Sigmoid colon (tissue), 4 donors: ENCODE measurements at regions not wholly inside any gene's neighbourhood (a gene's known extent, or its start where the extent isn't known, plus 50 kb on each side); places are given as distances from the start of the nearest gene placed in this dataset.

Experiments
- EP300 ChIP-seq, 4 donors: sonication (generic); formaldehyde crosslinking; IDR thresholded peaks; one replicate each; pipeline ENCODE4 v1.6.1; 2017; ENCODE audit warnings: antibody characterized with exemption in 4 of 4
- POLR2A ChIP-seq, 2 donors: fragments of 450-650 bp; IDR thresholded peaks; one replicate each; pipeline ENCODE4 v1.6.1; 2016; ENCODE audit warnings: antibody characterized with exemption in 2 of 2, mild to moderate bottlenecking in 2 of 2, moderate library complexity in 2 of 2
- POLR2AphosphoS5 ChIP-seq, 4 donors: sonication (generic); formaldehyde crosslinking; IDR thresholded peaks; one replicate each; pipeline ENCODE4 v1.6.1; 2017; ENCODE audit warnings: antibody characterized with exemption in 4 of 4
- TF ChIP-seq, protein P1 (sequence below), 4 experiments: fragments of 450-650 bp in 3 of 4; fragments of 200-600 bp in 1 of 4; IDR thresholded peaks; one replicate each; pipeline ENCODE4 v1.5.1; 2016 to 2019; ENCODE audit warnings: antibody characterized with exemption in 4 of 4, mild to moderate bottlenecking in 3 of 4, moderate library complexity in 2 of 4

GRCh38 chr2:121121661-121122060 is 163.3 kb downstream of the TFCP2L1 start:
- TF ChIP-seq EP300 (IDR thresholded peaks at IDR 0.05) = no peak
- no peak for TF ChIP-seq POLR2A (IDR thresholded peaks at IDR 0.05)
- TF ChIP-seq, protein P1, sequence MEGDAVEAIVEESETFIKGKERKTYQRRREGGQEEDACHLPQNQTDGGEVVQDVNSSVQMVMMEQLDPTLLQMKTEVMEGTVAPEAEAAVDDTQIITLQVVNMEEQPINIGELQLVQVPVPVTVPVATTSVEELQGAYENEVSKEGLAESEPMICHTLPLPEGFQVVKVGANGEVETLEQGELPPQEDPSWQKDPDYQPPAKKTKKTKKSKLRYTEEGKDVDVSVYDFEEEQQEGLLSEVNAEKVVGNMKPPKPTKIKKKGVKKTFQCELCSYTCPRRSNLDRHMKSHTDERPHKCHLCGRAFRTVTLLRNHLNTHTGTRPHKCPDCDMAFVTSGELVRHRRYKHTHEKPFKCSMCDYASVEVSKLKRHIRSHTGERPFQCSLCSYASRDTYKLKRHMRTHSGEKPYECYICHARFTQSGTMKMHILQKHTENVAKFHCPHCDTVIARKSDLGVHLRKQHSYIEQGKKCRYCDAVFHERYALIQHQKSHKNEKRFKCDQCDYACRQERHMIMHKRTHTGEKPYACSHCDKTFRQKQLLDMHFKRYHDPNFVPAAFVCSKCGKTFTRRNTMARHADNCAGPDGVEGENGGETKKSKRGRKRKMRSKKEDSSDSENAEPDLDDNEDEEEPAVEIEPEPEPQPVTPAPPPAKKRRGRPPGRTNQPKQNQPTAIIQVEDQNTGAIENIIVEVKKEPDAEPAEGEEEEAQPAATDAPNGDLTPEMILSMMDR (IDR thresholded peaks at IDR 0.05) = no peak
- no peak for TF ChIP-seq POLR2AphosphoS5 (IDR thresholded peaks at IDR 0.05)
